Osteocyte (in vitro differentiated cells): ENCODE measurements at regions not wholly inside any gene's neighbourhood (a gene's known extent, or its start where the extent isn't known, plus 50 kb on each side); places are given as distances from the start of the nearest gene placed in this dataset.

ENCODE experiments used
- DNase-seq: peaks from one replicate; pipeline ENCODE4 v3.0.0; 2021; ENCODE audit warnings: mixed read lengths; ENCODE audit not compliant: unreplicated experiment; ENCODE audit errors: extremely low spot score
- H3K27ac Mint-ChIP-seq: one replicate; pipeline ENCODE4 v1.8.0; 2021; ENCODE audit warnings: mild to moderate bottlenecking, mixed read lengths; ENCODE audit not compliant: unreplicated experiment
- H3K27me3 Mint-ChIP-seq: one replicate; pipeline ENCODE4 v1.8.0; 2021; ENCODE audit warnings: mixed read lengths; ENCODE audit not compliant: unreplicated experiment
- H3K36me3 Mint-ChIP-seq: one replicate; pipeline ENCODE4 v1.8.0; 2021; ENCODE audit warnings: mixed read lengths; ENCODE audit not compliant: unreplicated experiment
- H3K4me1 Mint-ChIP-seq: one replicate; pipeline ENCODE4 v1.8.0; 2021; ENCODE audit warnings: mixed read lengths; ENCODE audit not compliant: unreplicated experiment
- H3K4me3 Mint-ChIP-seq: one replicate; pipeline ENCODE4 v1.8.0; 2021; ENCODE audit warnings: mild to moderate bottlenecking, moderate library complexity, mixed read lengths; ENCODE audit not compliant: unreplicated experiment
- H3K9me3 Mint-ChIP-seq: one replicate; pipeline ENCODE4 v1.8.0; 2021; ENCODE audit warnings: mixed read lengths; ENCODE audit not compliant: unreplicated experiment
- TF ChIP-seq, protein P1 (sequence below): fragments of 200-600 bp; sonication (generic); IDR thresholded peaks from 2 replicates; pipeline ENCODE4 v1.5.0; 2021; ENCODE audit warnings: antibody characterized with exemption, mild to moderate bottlenecking, moderate library complexity

DNA sequence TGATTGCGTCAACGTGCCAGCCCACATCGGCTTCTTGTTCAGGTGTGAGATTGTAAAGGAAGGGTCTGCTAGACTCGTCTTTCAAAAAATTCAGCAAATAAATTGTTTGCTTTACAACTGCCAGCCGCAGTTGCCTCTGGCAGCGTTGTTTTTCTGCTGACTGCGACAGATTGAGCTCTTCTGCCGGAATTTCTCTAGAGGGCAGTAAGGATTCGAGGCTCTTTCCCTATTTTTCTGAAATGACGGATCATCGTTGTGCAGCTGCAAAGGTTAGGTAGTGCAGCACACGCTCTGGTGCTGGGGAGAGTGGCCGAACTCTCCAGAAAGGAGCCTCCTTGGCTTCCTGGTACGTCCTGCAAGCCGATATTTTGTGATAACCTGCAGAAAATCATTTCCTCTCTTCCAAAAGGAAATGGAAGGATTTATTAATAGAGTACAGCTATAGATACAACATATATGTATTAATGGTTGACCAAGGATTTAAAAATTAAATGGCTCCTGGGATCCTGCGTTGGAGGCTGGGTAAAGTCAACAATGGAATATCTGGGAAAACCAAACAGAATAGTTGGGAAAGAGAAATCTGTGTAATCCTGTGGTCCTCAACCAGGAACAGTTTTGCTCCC is 121.9 kb upstream of the ZFP64 start:
- Mint-ChIP-seq H3K4me3 (no peak overlapping the region), H3K27me3 (peaks cover 14% of the 10 kb centered on the region), H3K36me3 (no peaks in the 10 kb centered on the region), H3K9me3 (no peaks in the 10 kb centered on the region), H3K27ac (no peak overlapping the region), H3K4me1 (no peaks in the 10 kb centered on the region)
- TF ChIP-seq, protein P1, sequence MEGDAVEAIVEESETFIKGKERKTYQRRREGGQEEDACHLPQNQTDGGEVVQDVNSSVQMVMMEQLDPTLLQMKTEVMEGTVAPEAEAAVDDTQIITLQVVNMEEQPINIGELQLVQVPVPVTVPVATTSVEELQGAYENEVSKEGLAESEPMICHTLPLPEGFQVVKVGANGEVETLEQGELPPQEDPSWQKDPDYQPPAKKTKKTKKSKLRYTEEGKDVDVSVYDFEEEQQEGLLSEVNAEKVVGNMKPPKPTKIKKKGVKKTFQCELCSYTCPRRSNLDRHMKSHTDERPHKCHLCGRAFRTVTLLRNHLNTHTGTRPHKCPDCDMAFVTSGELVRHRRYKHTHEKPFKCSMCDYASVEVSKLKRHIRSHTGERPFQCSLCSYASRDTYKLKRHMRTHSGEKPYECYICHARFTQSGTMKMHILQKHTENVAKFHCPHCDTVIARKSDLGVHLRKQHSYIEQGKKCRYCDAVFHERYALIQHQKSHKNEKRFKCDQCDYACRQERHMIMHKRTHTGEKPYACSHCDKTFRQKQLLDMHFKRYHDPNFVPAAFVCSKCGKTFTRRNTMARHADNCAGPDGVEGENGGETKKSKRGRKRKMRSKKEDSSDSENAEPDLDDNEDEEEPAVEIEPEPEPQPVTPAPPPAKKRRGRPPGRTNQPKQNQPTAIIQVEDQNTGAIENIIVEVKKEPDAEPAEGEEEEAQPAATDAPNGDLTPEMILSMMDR = peak; percentile 31
- DNase-seq = no peak

DNA sequence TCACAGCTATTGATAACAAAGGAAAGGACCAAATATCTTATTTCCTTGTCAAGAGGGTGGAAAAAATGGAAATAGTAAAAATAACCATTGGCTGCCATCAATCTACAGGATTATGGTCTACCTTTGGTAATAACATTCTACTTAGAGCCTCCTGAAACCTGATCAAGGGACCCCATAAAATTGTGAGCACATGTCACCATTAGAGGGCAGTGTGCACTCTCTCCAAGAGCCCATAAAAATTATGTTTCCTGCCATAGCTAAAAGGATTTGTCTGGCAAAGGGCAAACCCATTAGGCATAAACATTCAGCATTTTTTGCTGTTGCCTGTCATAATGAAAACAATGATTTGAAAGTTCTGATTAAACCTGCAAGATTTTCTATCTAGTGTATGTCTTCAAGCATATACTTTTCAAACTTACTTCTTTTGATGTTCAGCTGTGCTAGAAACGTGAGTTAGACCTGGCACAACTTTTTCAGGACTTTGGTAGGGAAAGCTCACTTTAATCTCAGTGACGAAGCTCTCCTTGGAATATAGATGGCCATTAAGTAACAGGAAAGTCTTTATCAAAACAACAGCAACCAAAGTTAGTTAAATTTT is 120.7 kb upstream of the ZFP64 start:
- DNase-seq = no peak
- Mint-ChIP-seq H3K4me1 (no peaks in the 10 kb centered on the region), H3K4me3 (no peak overlapping the region), H3K27me3 (peaks cover 14% of the 10 kb centered on the region), H3K36me3 (no peaks in the 10 kb centered on the region), H3K27ac (no peak overlapping the region), H3K9me3 (no peaks in the 10 kb centered on the region)
- TF ChIP-seq, protein P1 = peak; percentile 70

GRCh38 chr20:52311209-52311794 is 119.7 kb upstream of the ZFP64 start:
- TF ChIP-seq, protein P1 = no peak
- Mint-ChIP-seq H3K36me3 (no peaks in the 10 kb centered on the region), H3K4me1 (no peaks in the 10 kb centered on the region), H3K9me3 (no peaks in the 10 kb centered on the region), H3K4me3 (no peak overlapping the region), H3K27ac (no peak overlapping the region), H3K27me3 (peaks cover 14% of the 10 kb centered on the region)
- DNase-seq = no peak

- TF ChIP-seq, protein P1 = no peak
- no peaks in the 10 kb centered on the region for H3K4me1 Mint-ChIP-seq
- no peak for DNase-seq
- no peak overlapping the region for H3K4me3 Mint-ChIP-seq
- H3K27me3 Mint-ChIP-seq = peaks cover 8% of the 10 kb centered on the region
- no peak overlapping the region for H3K27ac Mint-ChIP-seq
- H3K36me3 Mint-ChIP-seq = no peaks in the 10 kb centered on the region
- H3K9me3 Mint-ChIP-seq = no peaks in the 10 kb centered on the region
Observed at GRCh38 chr20:52309181-52309580, 117.6 kb upstream of the ZFP64 start.

DNA sequence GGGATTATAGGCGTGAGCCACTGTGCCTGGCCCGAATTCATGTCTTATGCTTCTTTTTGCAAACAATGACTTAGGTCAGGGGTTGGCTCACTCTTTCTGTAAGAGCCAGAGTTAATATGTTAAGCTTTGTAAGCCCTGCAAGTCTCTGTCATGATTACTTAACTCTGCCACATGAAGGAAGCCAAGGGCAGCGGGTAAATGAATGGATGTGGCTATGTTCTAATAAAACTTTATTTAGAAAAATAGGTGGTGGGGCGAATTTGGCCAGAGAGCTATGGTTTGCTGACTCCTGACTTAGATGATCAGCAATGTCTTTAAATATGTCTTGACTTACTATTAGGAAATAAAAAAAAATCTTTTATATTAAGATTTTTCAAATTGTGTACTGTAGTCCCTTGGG is 114.9 kb upstream of the ZFP64 start:
- DNase-seq = no peak
- TF ChIP-seq, protein P1 = no peak
- H3K27me3 Mint-ChIP-seq = peaks cover 9% of the 10 kb centered on the region
- H3K27ac Mint-ChIP-seq = no peak overlapping the region
- no peak overlapping the region for H3K4me3 Mint-ChIP-seq
- H3K4me1 Mint-ChIP-seq = no peaks in the 10 kb centered on the region
- H3K36me3 Mint-ChIP-seq = no peaks in the 10 kb centered on the region
- no peaks in the 10 kb centered on the region for H3K9me3 Mint-ChIP-seq
